GM23248 (cell line): ENCODE measurements at regions not wholly inside any gene's neighbourhood (a gene's known extent, or its start where the extent isn't known, plus 50 kb on each side); places are given as distances from the start of the nearest gene placed in this dataset.

Experiments used
- EZH2 ChIP-seq: fragments of 200-600 bp; sonication (generic); IDR thresholded peaks from 2 replicates; pipeline ENCODE4 v1.6.1; 2018; ENCODE audit warnings: antibody characterized with exemption, mild to moderate bottlenecking; ENCODE audit not compliant: insufficient read depth, poor library complexity, severe bottlenecking
- EZH2phosphoT487 ChIP-seq: fragments of 200-600 bp; sonication (generic); IDR thresholded peaks from 2 replicates; pipeline ENCODE4 v1.6.1; 2018; ENCODE audit warnings: antibody characterized with exemption, moderate library complexity, mild to moderate bottlenecking, low read depth; ENCODE audit not compliant: insufficient read depth

GRCh38 chr1:8077120-8077573 is 51.0 kb upstream of the ERRFI1 start:
- TF ChIP-seq EZH2 (no peak), EZH2phosphoT487 (no peak)
